GM19455 (cell line): ENCODE measurements at regions not wholly inside any gene's neighbourhood (a gene's known extent, or its start where the extent isn't known, plus 50 kb on each side); places are given as distances from the start of the nearest gene placed in this dataset.

Source experiments
- ATAC-seq: cut with Tn5 transposase; IDR thresholded peaks from one replicate; pipeline ENCODE4 v1.9.1; 2021; ENCODE audit not compliant: unreplicated experiment

- no peak for ATAC-seq
Measured at GRCh38 chr9:78848061-78848460, 551.1 kb downstream of the PSAT1 start.

- no peak for ATAC-seq
Measured at GRCh38 chr9:78856144-78856543, 559.2 kb downstream of the PSAT1 start.

GRCh38 chr9:78856781-78857180 lies 559.9 kb downstream of the PSAT1 start:
- no peak for ATAC-seq

DNA sequence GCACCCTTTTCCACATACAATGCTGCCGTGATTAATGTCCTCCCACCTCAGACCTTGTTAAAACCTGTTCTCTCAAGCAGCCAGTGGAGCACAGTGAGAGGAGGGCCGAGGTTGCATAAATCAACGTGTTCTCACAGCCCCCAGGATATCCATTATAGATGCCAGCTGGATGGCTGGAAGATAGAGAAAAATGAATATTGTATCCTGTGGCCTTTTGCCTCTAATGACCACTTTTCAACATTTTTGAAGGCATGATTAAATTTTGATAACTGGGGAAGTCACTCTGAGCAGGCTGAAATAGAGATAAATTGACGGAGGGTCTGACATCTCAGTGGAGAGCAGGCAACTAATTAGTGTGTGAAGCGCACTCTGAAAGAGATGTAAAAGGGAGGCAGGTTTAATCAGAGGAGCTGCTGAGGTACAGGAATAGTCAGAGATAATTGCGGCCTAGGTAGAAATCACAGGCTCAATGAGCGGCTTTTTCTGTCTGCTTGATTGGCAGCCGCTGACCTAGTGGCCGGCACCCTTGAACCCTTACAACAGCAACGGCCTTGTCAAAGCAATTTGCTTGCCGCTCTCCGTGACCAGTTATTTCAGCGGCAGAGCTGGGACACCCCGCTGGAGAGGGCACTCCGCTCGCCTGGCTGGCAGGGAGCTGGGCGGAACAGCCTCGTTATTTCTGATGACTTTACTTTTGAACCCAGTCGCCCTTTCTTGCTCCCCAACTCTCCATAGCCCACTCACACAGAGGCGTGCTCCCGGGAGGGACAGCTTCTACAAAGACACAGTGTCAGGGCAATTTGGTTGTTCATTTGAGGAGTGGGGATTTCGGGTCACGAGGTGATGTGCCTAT lies 560.7 kb downstream of the PSAT1 start:
- ATAC-seq: no peak

GRCh38 chr9:78858266-78858665 lies 561.3 kb downstream of the PSAT1 start:
- ATAC-seq: no peak

DNA sequence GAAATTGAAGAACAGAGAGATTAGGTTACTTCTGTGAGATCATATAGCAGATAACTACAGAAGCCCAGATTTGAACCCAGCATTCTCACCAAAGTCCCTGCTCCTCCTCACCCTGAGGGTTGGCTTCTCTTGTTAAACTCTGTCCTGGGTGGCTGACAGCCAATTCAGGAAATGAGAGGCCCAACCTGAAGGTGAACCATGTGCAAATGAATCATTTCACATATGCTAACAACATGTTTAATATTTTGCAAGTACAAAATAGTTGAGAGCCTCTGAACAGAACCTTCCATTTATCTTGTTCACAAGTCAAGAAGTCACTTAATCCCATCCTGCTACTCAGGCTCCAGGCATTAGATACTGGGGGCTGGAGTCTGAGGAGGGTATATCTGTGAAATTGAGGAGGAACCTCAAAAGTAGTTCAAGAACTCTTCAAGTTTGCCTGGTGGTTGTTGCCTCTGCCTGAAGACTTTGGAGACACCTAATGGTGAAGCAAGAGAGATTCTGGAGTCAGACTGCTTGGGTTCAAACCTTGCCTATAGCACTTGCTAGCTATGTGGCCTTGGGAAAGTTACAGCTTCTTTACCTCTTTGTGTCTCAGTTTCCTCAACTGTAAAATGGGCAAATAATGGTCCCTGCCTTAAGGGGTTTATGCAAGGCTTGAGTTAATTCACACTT lies 564.0 kb downstream of the PSAT1 start:
- no peak for ATAC-seq

GRCh38 chr9:78863531-78863930 lies 566.6 kb downstream of the PSAT1 start:
- no peak for ATAC-seq

- ATAC-seq: no peak
Measured at GRCh38 chr9:78865737-78866136, 568.8 kb downstream of the PSAT1 start.

GRCh38 chr9:78866207-78867132 lies 569.5 kb downstream of the PSAT1 start:
- no peak for ATAC-seq

DNA sequence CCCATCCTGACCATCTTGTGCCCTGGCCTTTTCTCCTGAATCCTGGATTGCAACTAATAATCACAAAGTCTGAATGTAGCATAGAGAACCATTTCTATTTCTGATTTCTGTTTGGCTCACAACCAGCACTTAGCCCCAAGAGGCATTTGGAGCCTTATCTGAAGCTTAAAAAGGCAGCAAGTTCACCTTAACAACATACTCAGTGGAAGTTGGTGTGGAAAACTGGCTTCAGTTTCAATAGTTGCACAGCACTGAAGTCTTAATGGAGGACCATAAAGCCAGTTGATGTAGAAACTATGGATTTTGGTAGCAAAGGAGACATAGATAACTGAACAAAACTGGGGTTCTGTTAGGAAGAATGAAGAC lies 574.1 kb downstream of the PSAT1 start:
- no peak for ATAC-seq

GRCh38 chr9:78871452-78872331 lies 574.8 kb downstream of the PSAT1 start:
- no peak for ATAC-seq

DNA sequence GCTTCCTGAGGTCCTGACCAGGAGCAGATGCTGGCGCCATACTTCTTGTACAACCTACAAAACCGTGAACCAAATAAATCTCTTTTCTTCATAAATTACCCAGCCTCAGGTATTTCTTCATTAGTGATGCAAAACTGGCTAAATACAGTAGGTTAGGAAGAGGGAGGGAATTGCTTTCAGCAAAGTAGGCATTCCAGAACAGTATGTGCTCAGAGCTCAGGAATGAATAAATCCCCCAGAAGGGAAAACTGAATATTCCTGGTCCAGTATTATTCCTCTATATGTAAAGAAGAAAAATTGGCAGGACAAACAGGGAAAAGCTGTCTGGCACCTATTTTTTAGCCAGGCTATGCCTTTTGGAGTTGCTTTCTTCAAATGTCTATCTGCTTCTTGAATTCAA lies 577.1 kb downstream of the PSAT1 start:
- ATAC-seq: no peak

- no peak for ATAC-seq
Measured at GRCh38 chr9:78879324-78880100, 582.6 kb downstream of the PSAT1 start.

GRCh38 chr9:78881295-78881694 lies 584.4 kb downstream of the PSAT1 start:
- no peak for ATAC-seq

- no peak for ATAC-seq
Measured at GRCh38 chr9:78882481-78882880, 585.6 kb downstream of the PSAT1 start.

GRCh38 chr9:78884611-78885150 lies 587.8 kb downstream of the PSAT1 start:
- no peak for ATAC-seq

GRCh38 chr9:78892182-78892581 lies 595.3 kb downstream of the PSAT1 start:
- no peak for ATAC-seq

DNA sequence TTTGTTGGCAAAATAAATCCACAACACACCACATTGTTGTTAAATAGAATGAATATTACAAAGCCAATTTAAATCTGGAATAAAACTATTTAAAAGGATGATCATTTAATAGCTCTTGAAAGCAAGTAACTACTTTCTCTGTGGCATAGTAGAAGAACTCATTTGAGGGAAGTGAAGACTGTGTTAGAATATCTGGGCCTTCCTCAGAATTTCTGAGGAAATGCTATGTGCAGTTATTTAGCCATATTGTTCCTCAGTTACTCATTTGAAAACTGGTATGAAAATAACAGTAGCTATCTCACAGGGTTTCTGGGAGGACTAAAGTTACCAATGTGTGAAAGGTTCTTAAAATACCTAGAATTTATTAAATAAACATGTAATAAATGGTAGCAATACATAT lies 595.8 kb downstream of the PSAT1 start:
- ATAC-seq: no peak

GRCh38 chr9:78893774-78894401 lies 597.0 kb downstream of the PSAT1 start:
- no peak for ATAC-seq
